Muscle of leg (tissue), 3 donors: ENCODE measurements at regions not wholly inside any gene's neighbourhood (a gene's known extent, or its start where the extent isn't known, plus 50 kb on each side); places are given as distances from the start of the nearest gene placed in this dataset.

Source experiments
- DNase-seq: peaks from one replicate; pipeline ENCODE4 v3.0.0; 2013
- H3K27ac ChIP-seq: one replicate; pipeline ENCODE4 v1.5.1; 2013; ENCODE audit warnings: mild to moderate bottlenecking, low read length, control low read depth
- H3K27me3 ChIP-seq: one replicate; pipeline ENCODE4 v1.6.1; 2013; ENCODE audit warnings: low read length; ENCODE audit not compliant: control insufficient read depth, insufficient read depth
- H3K36me3 ChIP-seq: one replicate; pipeline ENCODE4 v1.6.1; 2013; ENCODE audit warnings: low read length; ENCODE audit not compliant: control insufficient read depth, insufficient read depth
- H3K4me1 ChIP-seq: one replicate; pipeline ENCODE4 v1.6.1; 2013; ENCODE audit warnings: low read length; ENCODE audit not compliant: control insufficient read depth, insufficient read depth
- H3K4me3 ChIP-seq: one replicate; pipeline ENCODE4 v1.5.1; 2013; ENCODE audit warnings: low read length, control low read depth
- H3K9me3 ChIP-seq: replicated peaks from 2 replicates; pipeline ENCODE4 v1.6.1; 2013; ENCODE audit warnings: low read depth, low read length; ENCODE audit not compliant: control insufficient read depth
- WGBS: methylation state at CpG from one replicate; pipeline ENCODE4 v1.1.5; 2013; ENCODE audit warnings: missing lambda C conversion rate; ENCODE audit not compliant: insufficient coverage; 5-methylcytosine and 5-hydroxymethylcytosine counted together

DNA sequence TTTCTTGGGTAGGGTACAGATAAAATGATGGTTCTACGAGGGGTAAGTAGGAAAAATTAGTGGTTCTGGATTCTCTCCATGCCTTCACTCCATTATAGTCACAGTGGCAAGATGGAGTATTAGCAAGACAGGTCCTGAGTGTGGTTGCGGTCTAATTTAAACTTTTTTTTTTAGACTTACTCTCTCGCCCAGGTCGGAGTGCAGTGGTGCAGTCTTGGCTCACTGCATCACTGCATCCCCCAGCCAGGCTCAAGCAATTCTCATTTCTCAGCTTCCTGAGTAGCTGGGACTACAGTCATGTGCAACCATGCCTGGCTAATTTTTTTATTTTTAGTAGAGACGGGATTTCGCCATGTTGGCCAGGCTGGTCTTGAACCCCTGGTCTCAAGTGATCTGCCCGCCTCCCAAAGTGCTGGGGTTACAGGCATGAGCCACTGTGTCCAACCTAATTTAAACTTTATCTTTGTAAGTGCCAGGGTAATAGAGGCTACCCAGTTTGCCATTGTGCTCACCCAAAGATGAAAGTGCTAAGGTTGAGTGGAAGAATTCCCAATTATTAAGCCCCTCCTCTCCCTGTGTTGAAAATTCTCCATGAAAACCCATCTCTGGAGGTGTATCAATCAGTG is 135.6 kb downstream of the TM9SF2 start:
- H3K27me3 ChIP-seq, result no peaks in the 10 kb centered on the region
- no peaks in the 10 kb centered on the region for H3K9me3 ChIP-seq
- no peaks in the 10 kb centered on the region for H3K4me1 ChIP-seq
- no peak overlapping the region for H3K27ac ChIP-seq
- WGBS, result 93% methylated on average over 6 of the region's 7 CpGs
- H3K36me3 ChIP-seq, result no peaks in the 10 kb centered on the region
- no peak for DNase-seq
- H3K4me3 ChIP-seq, result no peak overlapping the region

- Histone ChIP-seq H3K4me3 (no peak overlapping the region), H3K9me3 (no peaks in the 10 kb centered on the region), H3K4me1 (no peaks in the 10 kb centered on the region), H3K27me3 (no peaks in the 10 kb centered on the region), H3K27ac (no peak overlapping the region), H3K36me3 (no peaks in the 10 kb centered on the region)
- WGBS, result 63% methylated on average over 1 of the region's 1 CpG
- no peak for DNase-seq
These were observed 135.0 kb downstream of the TM9SF2 start for GRCh38 chr13:99636306-99636705.

GRCh38 chr13:99634672-99635071 is 133.4 kb downstream of the TM9SF2 start:
- H3K4me3 ChIP-seq, result no peak overlapping the region
- H3K4me1 ChIP-seq, result no peaks in the 10 kb centered on the region
- no peak for DNase-seq
- H3K27me3 ChIP-seq, result no peaks in the 10 kb centered on the region
- H3K9me3 ChIP-seq, result no peaks in the 10 kb centered on the region
- no peak overlapping the region for H3K27ac ChIP-seq
- WGBS, result 76% methylated on average over 3 of the region's 7 CpGs
- H3K36me3 ChIP-seq, result no peaks in the 10 kb centered on the region

GRCh38 chr13:99630269-99630898 is 129.1 kb downstream of the TM9SF2 start:
- H3K9me3 ChIP-seq, result no peaks in the 10 kb centered on the region
- no peak overlapping the region for H3K4me3 ChIP-seq
- H3K36me3 ChIP-seq, result no peaks in the 10 kb centered on the region
- no peak overlapping the region for H3K27ac ChIP-seq
- no peaks in the 10 kb centered on the region for H3K4me1 ChIP-seq
- H3K27me3 ChIP-seq, result peaks cover 8% of the 10 kb centered on the region
- no CpG with 5 or more reads among the region's 3 CpGs for WGBS
- no peak for DNase-seq

- whole genome bisulfite sequencing, result 86% methylated on average over 2 of the region's 5 CpGs
- peaks cover 8% of the 10 kb centered on the region for H3K27me3 ChIP-seq
- no peak overlapping the region for H3K27ac ChIP-seq
- no peaks in the 10 kb centered on the region for H3K36me3 ChIP-seq
- H3K9me3 ChIP-seq, result no peaks in the 10 kb centered on the region
- no peaks in the 10 kb centered on the region for H3K4me1 ChIP-seq
- DNase-seq, result no peak
- no peak overlapping the region for H3K4me3 ChIP-seq
These were observed 128.4 kb downstream of the TM9SF2 start for GRCh38 chr13:99629641-99630040.

GRCh38 chr13:99628442-99628841 is 127.2 kb downstream of the TM9SF2 start:
- no peak overlapping the region for H3K27ac ChIP-seq
- no peaks in the 10 kb centered on the region for H3K36me3 ChIP-seq
- H3K9me3 ChIP-seq, result no peaks in the 10 kb centered on the region
- no peaks in the 10 kb centered on the region for H3K4me1 ChIP-seq
- H3K4me3 ChIP-seq, result no peak overlapping the region
- DNase-seq, result no peak
- peaks cover 8% of the 10 kb centered on the region for H3K27me3 ChIP-seq

- DNase-seq, result peak; percentile 28
- no peak overlapping the region for H3K27ac ChIP-seq
- H3K27me3 ChIP-seq, result peaks cover 8% of the 10 kb centered on the region
- no peaks in the 10 kb centered on the region for H3K4me1 ChIP-seq
- H3K36me3 ChIP-seq, result no peaks in the 10 kb centered on the region
- no peak overlapping the region for H3K4me3 ChIP-seq
- no CpG with 5 or more reads among the region's 8 CpGs for WGBS
- no peaks in the 10 kb centered on the region for H3K9me3 ChIP-seq
These were observed 125.3 kb downstream of the TM9SF2 start for GRCh38 chr13:99626461-99627082.

DNA sequence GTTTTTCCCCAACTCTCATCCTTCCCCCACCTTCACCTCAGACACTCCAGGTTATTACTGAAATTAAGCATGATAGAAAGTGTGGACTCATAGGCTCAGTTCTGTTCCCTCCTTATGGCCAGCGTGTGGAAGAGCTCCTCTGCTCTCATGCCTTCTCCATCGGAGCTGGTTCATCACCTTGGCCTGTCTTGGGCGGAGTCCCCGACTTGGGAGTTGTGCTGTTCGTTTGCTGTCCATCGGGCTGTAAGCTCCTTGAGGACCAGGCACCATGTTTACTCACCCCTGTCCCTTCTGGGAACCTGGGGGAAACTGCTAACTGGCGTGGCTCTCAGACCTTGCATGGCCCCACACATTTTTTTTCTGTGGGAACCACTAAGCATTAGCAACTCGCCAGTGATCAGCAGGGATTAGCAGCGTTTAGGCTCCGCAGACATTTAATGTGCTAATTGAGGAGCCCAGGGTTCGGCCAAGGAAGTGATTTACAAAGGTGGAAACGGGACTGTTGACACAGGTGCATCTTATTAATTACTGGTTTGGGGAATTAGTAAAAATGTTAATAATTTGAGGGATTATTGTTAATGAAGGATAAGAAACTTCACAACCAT is 123.8 kb downstream of the TM9SF2 start:
- H3K36me3 ChIP-seq, result no peaks in the 10 kb centered on the region
- no peak overlapping the region for H3K27ac ChIP-seq
- DNase-seq, result no peak
- H3K4me1 ChIP-seq, result no peaks in the 10 kb centered on the region
- WGBS, result 68% methylated on average over 12 of the region's 12 CpGs
- peaks cover 8% of the 10 kb centered on the region for H3K27me3 ChIP-seq
- H3K4me3 ChIP-seq, result no peak overlapping the region
- H3K9me3 ChIP-seq, result no peaks in the 10 kb centered on the region

GRCh38 chr13:99620806-99621205 is 119.5 kb downstream of the TM9SF2 start:
- Histone ChIP-seq H3K36me3 (no peaks in the 10 kb centered on the region), H3K4me1 (no peaks in the 10 kb centered on the region), H3K4me3 (no peak overlapping the region), H3K9me3 (no peaks in the 10 kb centered on the region), H3K27me3 (peaks cover 2% of the 10 kb centered on the region), H3K27ac (no peak overlapping the region)
- no peak for DNase-seq
- 61% methylated on average over 3 of the region's 3 CpGs for WGBS

- Histone ChIP-seq H3K9me3 (no peaks in the 10 kb centered on the region), H3K36me3 (no peaks in the 10 kb centered on the region), H3K4me3 (no peak overlapping the region), H3K27me3 (no peaks in the 10 kb centered on the region), H3K4me1 (no peaks in the 10 kb centered on the region), H3K27ac (no peak overlapping the region)
- no peak for DNase-seq
- WGBS, result 80% methylated on average over 1 of the region's 2 CpGs
These were observed 117.9 kb downstream of the TM9SF2 start for GRCh38 chr13:99619207-99619606.
